A673 (cell line): ENCODE measurements at regions not wholly inside any gene's neighbourhood (a gene's known extent, or its start where the extent isn't known, plus 50 kb on each side); places are given as distances from the start of the nearest gene placed in this dataset.

ENCODE experiments used
- EZH2 ChIP-seq: fragments of 200-600 bp; sonication (generic); IDR thresholded peaks from 2 replicates; pipeline ENCODE4 v1.6.1; 2017; ENCODE audit warnings: borderline replicate concordance, low read depth, mild to moderate bottlenecking, mixed read lengths, antibody characterized with exemption, low read length; ENCODE audit not compliant: poor library complexity, severe bottlenecking
- TF ChIP-seq, protein P1 (sequence below): fragments of 300-800, 200-600 bp; sonication (generic); conservative IDR thresholded peaks from 2 replicates; pipeline ENCODE4 v1.5.1; 2017; ENCODE audit warnings: low read depth, mild to moderate bottlenecking, antibody characterized with exemption, low read length, moderate library complexity, mixed read lengths

DNA sequence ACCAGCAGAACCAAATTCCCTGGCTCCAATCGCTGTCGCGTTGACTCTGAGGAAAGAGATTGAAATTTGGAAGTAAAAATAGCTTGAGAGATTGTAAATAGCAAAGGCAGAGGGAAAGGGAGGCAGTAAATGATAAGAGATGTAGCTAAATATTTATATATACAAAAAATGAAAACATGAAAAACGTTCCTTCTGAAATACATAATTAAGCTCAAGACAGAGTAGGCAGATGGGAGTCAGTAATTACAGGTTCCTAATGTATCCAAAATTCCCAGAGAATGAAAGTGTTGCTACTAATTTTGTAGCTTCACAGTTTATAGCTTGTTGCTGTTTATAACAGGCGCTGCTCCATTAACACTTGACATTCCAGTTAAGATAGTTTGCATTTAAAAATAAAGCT is 648.7 kb downstream of the KCNA4 start:
- TF ChIP-seq, protein P1, sequence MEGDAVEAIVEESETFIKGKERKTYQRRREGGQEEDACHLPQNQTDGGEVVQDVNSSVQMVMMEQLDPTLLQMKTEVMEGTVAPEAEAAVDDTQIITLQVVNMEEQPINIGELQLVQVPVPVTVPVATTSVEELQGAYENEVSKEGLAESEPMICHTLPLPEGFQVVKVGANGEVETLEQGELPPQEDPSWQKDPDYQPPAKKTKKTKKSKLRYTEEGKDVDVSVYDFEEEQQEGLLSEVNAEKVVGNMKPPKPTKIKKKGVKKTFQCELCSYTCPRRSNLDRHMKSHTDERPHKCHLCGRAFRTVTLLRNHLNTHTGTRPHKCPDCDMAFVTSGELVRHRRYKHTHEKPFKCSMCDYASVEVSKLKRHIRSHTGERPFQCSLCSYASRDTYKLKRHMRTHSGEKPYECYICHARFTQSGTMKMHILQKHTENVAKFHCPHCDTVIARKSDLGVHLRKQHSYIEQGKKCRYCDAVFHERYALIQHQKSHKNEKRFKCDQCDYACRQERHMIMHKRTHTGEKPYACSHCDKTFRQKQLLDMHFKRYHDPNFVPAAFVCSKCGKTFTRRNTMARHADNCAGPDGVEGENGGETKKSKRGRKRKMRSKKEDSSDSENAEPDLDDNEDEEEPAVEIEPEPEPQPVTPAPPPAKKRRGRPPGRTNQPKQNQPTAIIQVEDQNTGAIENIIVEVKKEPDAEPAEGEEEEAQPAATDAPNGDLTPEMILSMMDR = no peak
- TF ChIP-seq EZH2 = no peak
